HAP-1 (cell line): ENCODE measurements at regions not wholly inside any gene's neighbourhood (a gene's known extent, or its start where the extent isn't known, plus 50 kb on each side); places are given as distances from the start of the nearest gene placed in this dataset.

Experiments
- DNase-seq, 2 experiments: peaks; one replicate each; pipeline ENCODE4 v3.0.0-alpha.2; 2016 to 2020; ENCODE audit warnings: low spot score in 2 of 2
- H3K27me3 ChIP-seq: fragments of 250-450 bp; sonication (Bioruptor Pico); 2 replicates; pipeline ENCODE4 v1.5.1; 2020; ENCODE audit warnings: low read depth, mild to moderate bottlenecking, moderate library complexity
- H3K36me3 ChIP-seq: fragments of 250-450 bp; sonication (Bioruptor Pico); replicated peaks from 2 replicates; pipeline ENCODE4 v1.5.1; 2020; ENCODE audit warnings: mild to moderate bottlenecking
- H3K4me1 ChIP-seq: fragments of 250-450 bp; sonication (Bioruptor Pico); 2 replicates; pipeline ENCODE4 v1.5.1; 2020; ENCODE audit warnings: mild to moderate bottlenecking
- H3K4me3 ChIP-seq: fragments of 250-450 bp; sonication (Bioruptor Pico); 2 replicates; pipeline ENCODE4 v1.5.1; 2020; ENCODE audit warnings: mild to moderate bottlenecking, moderate library complexity
- H3K9me3 ChIP-seq: fragments of 250-450 bp; sonication (Bioruptor Pico); 2 replicates; pipeline ENCODE4 v1.5.1; 2020; ENCODE audit warnings: mild to moderate bottlenecking, moderate library complexity
- in situ Hi-C: fragments of 300-500 bp; cut with MboI; formaldehyde crosslinking; loops from 3 replicates; pipeline ENCODE4 v1.14.3; 2020; ENCODE audit warnings: low sequenced_read_pairs, inconsistent platforms, mixed read lengths

DNA sequence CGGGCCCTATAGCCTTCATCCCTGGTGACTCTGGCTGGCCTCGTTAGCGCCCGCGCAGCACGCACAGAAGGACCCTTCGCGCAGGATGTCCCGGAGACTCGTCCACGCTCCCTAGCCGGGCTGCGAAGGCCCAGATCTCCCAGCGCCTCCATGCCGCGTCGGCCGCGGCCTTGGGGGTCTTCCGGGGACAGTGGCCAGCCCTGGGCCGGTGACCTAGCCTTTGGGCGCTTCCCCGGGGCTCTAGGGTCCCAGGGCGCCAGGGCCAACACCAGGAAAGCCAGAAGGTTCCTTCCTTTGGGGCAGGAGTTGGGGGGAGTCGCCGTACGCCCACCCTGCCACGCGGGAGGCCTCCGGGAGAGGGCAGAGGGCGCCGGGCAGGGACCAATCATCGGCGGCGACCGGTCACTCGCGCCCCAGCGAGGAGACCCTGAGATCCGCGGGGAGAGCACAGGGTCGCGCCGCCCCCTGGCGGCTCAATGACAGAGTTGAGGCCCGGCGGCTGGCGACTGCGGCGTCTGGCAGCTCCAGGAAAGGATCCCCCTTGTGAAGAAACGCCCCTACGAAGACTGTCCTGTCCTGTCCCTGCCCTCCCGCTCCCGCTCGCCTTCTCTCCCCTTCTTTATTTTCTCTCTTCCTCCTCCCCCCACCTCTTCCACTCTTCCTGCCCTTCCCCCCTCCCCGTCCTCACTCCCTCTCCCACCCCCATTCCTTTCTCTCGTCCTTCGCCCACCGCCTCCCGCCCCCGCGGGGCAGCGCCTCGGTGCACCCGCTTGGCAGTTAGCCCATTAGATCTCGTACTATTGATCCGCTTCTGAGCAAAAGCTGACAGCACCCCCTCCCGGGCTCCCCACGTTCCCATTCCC lies 62.3 kb upstream of the LBX1 start:
- in situ Hi-C loops, result loop anchor here (5.0 to 10.0 kb wide), 3 partner anchors 79 to 273 kb away; no protein-coding TSS in a partner anchor
- H3K36me3 ChIP-seq, result no peaks in the 10 kb centered on the region
- H3K4me1 ChIP-seq, result peaks cover 5% of the 10 kb centered on the region; the same call in 1 of the 2 replicates
- peak overlapping the region; percentile 38 for H3K4me3 ChIP-seq
- no peaks in the 10 kb centered on the region for H3K9me3 ChIP-seq
- peak; percentile 84 to 92 for DNase-seq
- H3K27me3 ChIP-seq, result no peaks in the 10 kb centered on the region

DNA sequence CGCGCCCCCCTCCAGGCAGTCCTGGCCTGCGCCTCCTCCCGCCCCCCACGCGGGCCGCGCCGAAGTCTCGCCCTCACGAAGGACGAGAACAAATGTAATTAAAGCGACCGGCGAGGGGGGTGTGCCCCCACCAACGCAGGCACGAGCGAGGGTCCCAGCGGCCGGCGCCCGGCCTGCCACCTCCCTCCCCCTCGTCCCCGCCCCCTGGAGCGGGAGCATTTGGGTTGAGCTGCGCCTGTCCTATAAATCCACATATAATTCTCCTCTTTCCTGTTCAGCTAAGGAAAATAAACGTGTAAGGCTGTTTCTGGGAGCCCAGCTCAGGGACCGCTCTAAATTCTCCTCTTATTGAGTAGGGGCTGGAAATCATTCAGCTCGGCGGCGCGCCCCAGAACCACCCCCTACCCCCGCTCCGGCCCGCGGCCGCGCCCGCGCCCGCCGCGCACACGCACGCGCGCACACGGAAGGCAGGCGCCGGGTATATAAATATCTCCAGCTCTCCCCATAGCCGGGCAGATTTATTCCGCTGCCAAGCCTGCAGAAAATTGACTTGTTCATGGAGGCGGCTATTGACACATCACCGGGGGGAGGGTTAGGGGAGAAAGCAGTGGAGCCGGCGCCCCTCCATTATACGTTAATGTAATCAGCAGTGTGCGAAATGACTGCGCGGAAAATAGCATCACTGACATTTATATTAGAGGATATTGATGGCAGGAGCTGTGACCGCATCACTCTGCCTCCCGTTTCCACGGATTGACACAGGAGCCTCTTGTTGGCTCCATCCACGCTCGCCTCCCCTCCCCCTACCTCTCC lies 61.6 kb upstream of the BTRC start:
- Histone ChIP-seq H3K4me3 (peak overlapping the region; percentile 38), H3K4me1 (peaks cover 5% of the 10 kb centered on the region; the same call in 1 of the 2 replicates), H3K9me3 (no peaks in the 10 kb centered on the region), H3K27me3 (no peaks in the 10 kb centered on the region), H3K36me3 (no peaks in the 10 kb centered on the region)
- in situ Hi-C loops, result loop anchor here (5.0 to 10.0 kb wide), 3 partner anchors 80 to 272 kb away; no protein-coding TSS in a partner anchor
- peak; percentile 43 to 69 for DNase-seq

DNA sequence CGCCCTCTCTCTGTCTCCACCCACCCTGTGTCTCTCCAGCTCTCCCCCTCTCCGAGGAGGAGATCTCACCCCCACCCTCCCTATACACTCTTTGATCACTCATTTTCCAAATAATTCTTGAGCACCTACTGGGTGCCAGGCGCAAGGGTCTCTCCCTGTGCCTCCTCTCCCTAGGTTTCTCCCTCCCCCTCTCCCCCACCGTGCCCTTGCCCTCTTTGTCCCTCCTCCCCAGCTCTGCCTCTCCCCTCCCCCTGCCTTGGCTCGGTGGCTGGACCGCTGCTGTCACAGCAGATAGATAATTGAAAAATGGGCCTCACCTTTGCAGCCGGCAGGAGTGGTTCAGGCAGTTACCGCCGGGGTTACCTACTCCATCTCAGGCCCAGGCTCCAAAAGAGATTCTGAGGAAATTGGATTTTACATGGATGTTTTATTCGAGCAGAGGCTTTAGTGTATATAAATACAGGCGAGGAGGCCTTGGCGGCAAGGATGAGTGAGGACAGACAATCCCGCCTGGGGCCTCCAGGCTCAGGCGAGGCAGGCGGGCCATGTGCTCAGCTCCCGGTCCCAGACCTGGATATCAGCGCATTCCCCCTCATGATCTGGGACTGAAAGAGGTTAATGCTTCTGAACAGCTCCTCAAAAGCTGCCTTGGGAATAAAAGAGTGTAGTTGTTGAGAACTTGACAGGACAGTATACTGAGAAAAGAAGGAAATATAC lies 60.8 kb upstream of the BTRC start:
- in situ Hi-C loops, result loop anchor here (5.0 to 10.0 kb wide), 3 partner anchors 81 to 272 kb away; no protein-coding TSS in a partner anchor
- no peaks in the 10 kb centered on the region for H3K36me3 ChIP-seq
- no peaks in the 10 kb centered on the region for H3K9me3 ChIP-seq
- H3K27me3 ChIP-seq, result no peaks in the 10 kb centered on the region
- H3K4me1 ChIP-seq, result peaks cover 10% of the 10 kb centered on the region
- H3K4me3 ChIP-seq, result peak overlapping the region; percentile 38
- peak in 1 of 2 experiments; percentile 47 for DNase-seq

DNA sequence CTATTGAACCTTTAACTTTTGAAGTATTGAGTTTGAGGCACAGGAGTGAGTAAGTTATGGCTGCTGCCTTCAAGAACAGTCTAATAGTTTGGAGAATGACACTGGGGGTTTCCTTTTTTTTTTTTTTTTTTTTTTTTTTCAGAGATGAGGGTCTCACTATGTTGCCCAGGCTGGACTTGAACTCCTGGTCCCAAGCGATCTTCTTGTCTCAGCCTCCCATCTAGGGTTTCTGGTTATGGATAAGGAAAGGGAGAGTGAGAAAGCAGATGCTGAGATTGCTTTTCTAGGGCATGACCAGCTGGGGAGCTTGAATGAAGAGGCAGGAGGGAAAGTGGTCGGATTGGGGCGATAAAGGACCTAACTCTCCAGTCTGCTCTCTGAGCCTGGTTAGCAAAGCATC lies 59.9 kb upstream of the BTRC start:
- Histone ChIP-seq H3K4me3 (no peak overlapping the region), H3K36me3 (no peaks in the 10 kb centered on the region), H3K9me3 (no peaks in the 10 kb centered on the region), H3K4me1 (peaks cover 10% of the 10 kb centered on the region), H3K27me3 (no peaks in the 10 kb centered on the region)
- no peak for DNase-seq
- in situ Hi-C loops, result loop anchor here (5.0 to 10.0 kb wide), 3 partner anchors 82 to 271 kb away; no protein-coding TSS in a partner anchor

DNA sequence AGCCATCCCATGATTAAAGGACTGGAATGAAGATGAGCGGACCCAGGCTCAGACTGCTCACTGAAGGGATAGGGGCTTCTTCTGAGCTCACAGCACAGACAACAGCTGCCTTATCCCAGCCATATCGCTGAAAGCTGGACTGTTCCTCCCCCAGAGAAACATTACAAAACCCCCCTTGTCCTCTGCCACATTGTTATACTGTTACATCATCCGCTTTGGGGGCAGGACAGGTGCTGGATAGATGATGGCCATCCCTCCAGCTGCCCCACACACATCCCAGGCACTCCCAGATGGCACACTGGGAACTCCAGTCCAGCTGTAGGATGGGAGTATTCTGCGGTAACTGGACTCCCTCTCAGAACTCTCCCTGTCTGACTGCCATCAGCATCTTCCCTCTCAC lies 58.7 kb upstream of the BTRC start:
- Histone ChIP-seq H3K4me3 (no peak overlapping the region), H3K9me3 (no peaks in the 10 kb centered on the region), H3K36me3 (no peaks in the 10 kb centered on the region), H3K4me1 (peaks cover 10% of the 10 kb centered on the region), H3K27me3 (no peaks in the 10 kb centered on the region)
- in situ Hi-C loops, result loop anchor here (10.0 kb wide), 2 partner anchors 140 to 270 kb away; no protein-coding TSS in a partner anchor
- DNase-seq, result no peak

DNA sequence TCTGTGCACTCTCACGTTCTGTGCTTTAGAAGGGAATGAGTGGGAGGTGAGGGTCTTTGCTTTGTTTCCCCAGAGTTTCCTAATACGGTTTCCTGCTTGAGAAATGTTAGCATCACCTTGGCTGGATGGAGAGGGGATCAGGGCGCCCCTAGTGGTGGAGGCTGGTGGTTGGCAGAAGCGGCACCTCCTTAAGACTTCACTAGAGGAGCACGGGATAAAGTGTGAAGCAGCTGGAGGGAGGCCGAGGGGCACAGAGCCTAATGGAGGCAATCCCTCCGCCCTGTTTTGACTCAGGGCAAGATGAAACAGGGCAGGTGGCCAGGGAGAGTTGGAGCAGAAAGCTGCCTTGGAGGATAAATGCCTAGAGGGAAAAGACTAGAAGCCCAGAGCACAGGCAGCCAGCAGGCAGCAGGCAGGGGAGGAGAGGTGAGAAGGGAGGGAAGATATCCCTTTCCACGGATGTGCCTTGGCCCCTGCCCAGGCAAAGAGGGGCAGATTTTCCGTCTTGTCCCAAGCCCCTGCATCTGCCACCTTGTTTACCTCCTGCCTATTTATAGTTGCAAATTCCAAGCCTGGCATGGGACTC lies 56.0 kb upstream of the BTRC start:
- H3K36me3 ChIP-seq, result no peaks in the 10 kb centered on the region
- in situ Hi-C loops, result loop anchor here (10.0 kb wide), 2 partner anchors 143 to 267 kb away; no protein-coding TSS in a partner anchor
- DNase-seq, result peak; percentile 68 to 92
- H3K9me3 ChIP-seq, result no peaks in the 10 kb centered on the region
- H3K4me3 ChIP-seq, result no peak overlapping the region
- no peaks in the 10 kb centered on the region for H3K27me3 ChIP-seq
- H3K4me1 ChIP-seq, result peaks cover 5% of the 10 kb centered on the region

DNA sequence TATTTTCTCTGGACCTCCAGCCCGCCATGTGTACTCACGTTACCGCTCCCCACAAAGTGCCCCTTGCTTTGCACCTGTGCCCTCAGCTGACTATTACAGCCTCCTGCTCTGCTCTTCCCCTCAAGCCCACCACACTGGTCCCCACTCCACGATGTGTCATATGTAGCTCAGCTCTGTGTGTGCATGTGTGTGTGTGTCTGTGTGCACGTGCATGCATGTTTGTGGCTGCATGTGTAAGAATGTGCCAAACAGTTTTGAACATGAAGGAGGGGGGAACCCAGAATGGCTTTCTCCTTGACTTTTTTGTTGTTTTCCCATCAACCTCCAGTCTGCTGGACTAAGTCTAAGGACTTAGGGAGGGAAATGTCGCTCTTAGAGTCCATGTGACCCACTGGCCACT lies 54.8 kb upstream of the BTRC start:
- Histone ChIP-seq H3K9me3 (no peaks in the 10 kb centered on the region), H3K4me1 (peaks cover 5% of the 10 kb centered on the region; the same call in 1 of the 2 replicates), H3K36me3 (no peaks in the 10 kb centered on the region), H3K27me3 (no peaks in the 10 kb centered on the region), H3K4me3 (no peak overlapping the region)
- in situ Hi-C loops, result loop anchor here (10.0 kb wide), 2 partner anchors 144 to 266 kb away; no protein-coding TSS in a partner anchor
- DNase-seq, result no peak

DNA sequence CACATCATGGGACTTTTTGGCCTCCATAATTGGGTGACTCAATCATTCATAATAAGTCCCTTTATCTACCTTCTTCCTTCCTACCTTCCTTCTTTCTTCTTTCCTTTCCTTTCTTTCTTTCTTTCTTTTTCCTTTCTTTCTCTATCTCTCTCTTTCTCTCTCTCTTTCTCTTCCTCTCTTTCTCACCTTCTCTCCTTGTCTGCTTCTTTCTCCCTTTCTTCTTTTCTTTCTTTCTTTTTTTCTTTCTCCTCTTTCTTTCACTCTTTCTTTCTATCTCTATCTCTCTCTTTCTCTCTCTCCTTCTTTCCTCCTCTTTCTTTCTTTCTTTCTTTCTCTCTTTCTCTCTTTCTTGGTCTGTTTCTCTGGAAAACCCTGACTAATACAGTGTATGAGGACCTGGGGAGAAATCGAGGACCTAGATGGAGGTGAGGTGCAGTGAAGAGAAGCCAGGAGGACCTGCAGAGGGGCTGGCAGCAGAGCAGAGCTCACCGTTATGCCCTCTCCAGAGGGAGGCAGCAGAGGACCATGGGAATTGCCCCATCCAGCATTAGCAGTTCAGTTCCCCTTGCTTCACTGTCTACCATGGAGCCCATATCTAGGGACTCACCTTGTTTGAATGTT lies 52.7 kb upstream of the BTRC start:
- in situ Hi-C loops, result loop anchor here (10.0 kb wide), 1 partner anchor 134 kb away; no protein-coding TSS in a partner anchor
- Histone ChIP-seq H3K27me3 (no peaks in the 10 kb centered on the region), H3K4me1 (peaks cover 5% of the 10 kb centered on the region; the same call in 1 of the 2 replicates), H3K36me3 (no peaks in the 10 kb centered on the region), H3K4me3 (no peak overlapping the region), H3K9me3 (no peaks in the 10 kb centered on the region)
- DNase-seq, result peak; percentile 44 to 79

DNA sequence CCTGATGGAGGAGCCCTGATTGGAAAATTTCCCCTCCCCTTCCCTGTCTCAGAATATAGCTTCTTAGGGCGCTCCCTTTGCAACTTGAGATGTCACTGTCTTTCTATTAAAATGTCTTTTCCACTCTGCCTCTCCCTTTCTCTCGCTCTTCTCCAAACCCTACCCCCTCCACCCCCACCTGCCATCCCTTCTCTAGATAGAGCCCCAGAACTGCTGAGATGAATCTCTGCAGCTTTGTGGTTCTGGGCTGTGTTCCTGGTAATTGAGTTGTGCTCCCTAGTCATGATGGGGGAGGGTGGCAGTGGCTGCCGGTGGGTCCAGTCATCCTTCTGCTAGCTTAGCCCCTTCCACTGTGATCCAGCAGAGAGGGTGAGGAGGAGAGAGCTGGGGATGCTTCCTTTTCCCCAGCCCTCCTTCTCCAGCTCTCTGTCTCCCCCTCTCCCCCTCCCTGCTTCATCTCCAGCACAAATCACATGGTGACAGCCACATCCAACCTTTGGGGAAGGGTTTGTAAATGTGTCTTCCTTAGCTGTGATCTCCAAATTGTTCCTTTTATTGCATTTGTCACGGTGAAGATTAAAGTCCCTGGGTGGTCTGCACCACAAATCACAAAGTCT lies 50.8 kb upstream of the BTRC start:
- no peaks in the 10 kb centered on the region for H3K4me1 ChIP-seq
- no peaks in the 10 kb centered on the region for H3K36me3 ChIP-seq
- no peaks in the 10 kb centered on the region for H3K9me3 ChIP-seq
- in situ Hi-C loops, result loop anchor here (10.0 kb wide), 1 partner anchor 132 kb away; no protein-coding TSS in a partner anchor
- H3K4me3 ChIP-seq, result no peak overlapping the region
- DNase-seq, result no peak
- no peaks in the 10 kb centered on the region for H3K27me3 ChIP-seq
